ENCODE measurements at regions not wholly inside any gene's neighbourhood (a gene's known extent, or its start where the extent isn't known, plus 50 kb on each side); places are given as distances from the start of the nearest gene placed in this dataset.

DNA sequence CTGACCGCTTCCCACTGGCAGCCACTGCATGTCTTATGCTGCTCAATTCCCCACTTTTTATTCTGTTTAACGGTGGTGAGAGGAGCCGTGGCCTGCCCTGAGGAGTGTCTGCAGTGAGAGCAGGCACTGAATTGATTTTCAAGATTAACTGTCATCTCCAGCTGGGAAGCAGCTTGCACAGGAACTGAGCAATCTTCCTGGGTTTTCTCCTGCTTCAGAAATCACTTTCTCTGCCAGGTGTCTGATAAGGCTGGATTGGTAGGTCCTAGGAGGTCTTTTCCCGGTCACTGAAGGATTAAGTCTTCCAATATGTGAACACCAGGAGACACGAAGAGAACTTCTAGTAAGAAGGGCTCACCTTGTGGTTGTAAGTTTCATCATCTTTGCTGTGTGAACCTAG lies 181.1 kb upstream of the RAD23B start:
- intact Hi-C loops (cut with micrococcal nuclease), result no loop called here
- no peak for DNase-seq (ENCODE audit: low spot score)

DNA sequence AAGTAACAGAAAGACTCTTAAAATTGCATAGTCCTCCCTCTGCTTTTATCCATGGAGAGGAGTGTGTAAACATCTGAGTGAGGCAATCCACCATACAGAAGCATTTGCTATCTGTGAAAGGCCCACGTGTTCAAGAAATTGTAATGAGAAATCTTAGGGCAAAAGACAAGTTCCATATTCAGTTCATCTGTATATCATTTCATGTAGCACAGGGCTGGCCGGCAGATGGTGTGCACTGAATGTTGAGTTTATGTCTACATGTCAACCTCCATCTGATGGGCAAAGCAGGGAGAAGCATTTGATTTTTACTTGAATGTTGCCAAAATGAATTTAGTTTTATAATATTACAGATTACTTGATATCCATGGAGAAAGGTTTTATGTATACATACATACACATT lies 179.5 kb upstream of the RAD23B start:
- intact Hi-C loops (cut with micrococcal nuclease), result no loop called here
- Mint-ChIP-seq H3K27me3 (ENCODE audit: insufficient read depth) (peaks cover 1% of the 10 kb centered on the region), H3K36me3 (ENCODE audit: low read depth) (no peaks in the 10 kb centered on the region), H3K4me3 (no peak overlapping the region), H3K9me3 (no peaks in the 10 kb centered on the region), H3K4me1 (ENCODE audit: low read depth) (no peaks in the 10 kb centered on the region), H3K27ac (no peak overlapping the region)
- DNase-seq (ENCODE audit: low spot score), result no peak

More for the DNA sequence above, 181.1 kb upstream of the RAD23B start:
- H3K4me3 Mint-ChIP-seq, result no peak overlapping the region
- H3K36me3 Mint-ChIP-seq (ENCODE audit: low read depth), result no peaks in the 10 kb centered on the region
- no peaks in the 10 kb centered on the region for H3K4me1 Mint-ChIP-seq (ENCODE audit: low read depth)
- H3K27ac Mint-ChIP-seq, result no peak overlapping the region
- no peaks in the 10 kb centered on the region for H3K9me3 Mint-ChIP-seq
- H3K27me3 Mint-ChIP-seq (ENCODE audit: insufficient read depth), result no peaks in the 10 kb centered on the region

DNA sequence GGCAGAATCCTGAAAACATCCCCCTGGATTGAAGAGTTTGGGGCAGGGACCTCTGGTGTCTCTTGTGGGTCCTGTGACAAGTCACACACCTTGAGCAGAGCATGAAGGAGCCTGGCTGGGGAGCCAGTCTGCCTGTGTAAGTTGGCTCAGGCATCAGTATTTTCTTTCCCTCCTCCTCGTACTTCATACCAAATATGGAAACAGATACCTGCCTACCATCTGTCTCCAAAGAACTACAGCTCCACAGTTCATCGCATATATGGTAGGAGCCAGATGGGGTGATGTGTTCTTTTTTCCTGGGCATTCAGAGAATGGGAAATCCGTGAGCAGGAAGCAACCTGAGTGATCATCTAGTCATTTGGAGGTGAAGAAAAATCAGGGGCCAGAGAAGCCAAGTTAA lies 177.3 kb upstream of the RAD23B start:
- H3K27ac Mint-ChIP-seq, result no peak overlapping the region
- no peak for DNase-seq (ENCODE audit: low spot score)
- no peak overlapping the region for H3K4me3 Mint-ChIP-seq
- peaks cover 1% of the 10 kb centered on the region for H3K27me3 Mint-ChIP-seq (ENCODE audit: insufficient read depth)
- no peaks in the 10 kb centered on the region for H3K9me3 Mint-ChIP-seq
- intact Hi-C loops (cut with micrococcal nuclease), result no loop called here
- no peaks in the 10 kb centered on the region for H3K36me3 Mint-ChIP-seq (ENCODE audit: low read depth)
- no peaks in the 10 kb centered on the region for H3K4me1 Mint-ChIP-seq (ENCODE audit: low read depth)

DNA sequence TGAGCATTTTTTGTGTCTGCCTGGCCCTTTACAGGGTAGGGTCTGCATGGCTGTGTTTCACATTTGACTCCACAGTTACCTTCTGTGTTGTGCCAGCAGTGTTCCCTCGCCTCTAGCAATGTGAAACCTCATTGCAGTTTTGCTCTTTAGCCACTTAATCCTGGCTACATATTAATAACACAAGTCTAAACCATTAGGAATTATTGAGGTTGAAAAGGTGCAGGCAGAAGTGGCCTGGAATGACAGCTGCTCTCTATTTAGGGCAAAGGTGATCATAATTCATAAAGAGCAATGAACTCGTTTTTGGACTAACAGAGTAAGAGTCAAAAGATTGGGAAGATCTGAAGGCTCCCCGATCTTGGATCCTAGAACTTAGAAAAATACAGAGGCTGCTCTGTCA lies 176.7 kb upstream of the RAD23B start:
- Mint-ChIP-seq H3K4me1 (ENCODE audit: low read depth) (no peaks in the 10 kb centered on the region), H3K36me3 (ENCODE audit: low read depth) (no peaks in the 10 kb centered on the region), H3K9me3 (no peaks in the 10 kb centered on the region), H3K27ac (no peak overlapping the region), H3K27me3 (ENCODE audit: insufficient read depth) (peaks cover 1% of the 10 kb centered on the region), H3K4me3 (no peak overlapping the region)
- intact Hi-C loops (cut with micrococcal nuclease), result no loop called here
- no peak for DNase-seq (ENCODE audit: low spot score)

GRCh38 chr9:107108342-107109130 lies 174.5 kb upstream of the RAD23B start:
- H3K27ac Mint-ChIP-seq, result no peak overlapping the region
- no peaks in the 10 kb centered on the region for H3K36me3 Mint-ChIP-seq (ENCODE audit: low read depth)
- H3K4me3 Mint-ChIP-seq, result no peak overlapping the region
- H3K27me3 Mint-ChIP-seq (ENCODE audit: insufficient read depth), result peaks cover 3% of the 10 kb centered on the region
- no peaks in the 10 kb centered on the region for H3K9me3 Mint-ChIP-seq
- intact Hi-C loops (cut with micrococcal nuclease), result no loop called here
- no peaks in the 10 kb centered on the region for H3K4me1 Mint-ChIP-seq (ENCODE audit: low read depth)
- DNase-seq (ENCODE audit: low spot score), result no peak

- intact Hi-C loops (cut with micrococcal nuclease), result no loop called here
- no peak for DNase-seq (ENCODE audit: low spot score)
- Mint-ChIP-seq H3K4me1 (ENCODE audit: low read depth) (peaks cover 3% of the 10 kb centered on the region), H3K9me3 (no peaks in the 10 kb centered on the region), H3K27ac (no peak overlapping the region), H3K4me3 (no peak overlapping the region), H3K36me3 (ENCODE audit: low read depth) (no peaks in the 10 kb centered on the region), H3K27me3 (ENCODE audit: insufficient read depth) (peaks cover 3% of the 10 kb centered on the region)
These were observed 173.8 kb upstream of the RAD23B start for GRCh38 chr9:107109324-107109723.

DNA sequence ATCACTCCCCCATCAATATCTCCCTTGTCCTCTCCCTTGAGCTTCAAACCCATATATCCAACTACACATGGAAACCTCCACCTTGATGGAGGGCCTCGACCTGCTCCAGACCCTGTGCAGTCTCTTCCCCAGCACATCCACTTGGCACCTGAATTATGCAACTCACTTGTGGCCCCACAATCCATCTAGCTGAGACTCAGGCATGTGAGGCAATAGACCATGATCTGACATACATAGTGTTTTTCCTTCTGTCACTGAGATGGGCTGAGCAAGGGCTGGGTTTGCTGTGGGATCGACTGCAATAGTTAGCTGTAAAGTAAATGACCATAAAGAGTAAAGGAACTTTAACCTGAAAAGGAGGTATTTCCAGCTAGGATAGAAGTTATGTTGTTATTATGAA lies 172.9 kb upstream of the RAD23B start:
- no peak for DNase-seq (ENCODE audit: low spot score)
- Mint-ChIP-seq H3K4me1 (ENCODE audit: low read depth) (peaks cover 8% of the 10 kb centered on the region), H3K4me3 (no peak overlapping the region), H3K36me3 (ENCODE audit: low read depth) (no peaks in the 10 kb centered on the region), H3K27me3 (ENCODE audit: insufficient read depth) (peaks cover 3% of the 10 kb centered on the region), H3K9me3 (no peaks in the 10 kb centered on the region), H3K27ac (no peak overlapping the region)
- intact Hi-C loops (cut with micrococcal nuclease), result no loop called here

- H3K27me3 Mint-ChIP-seq (ENCODE audit: insufficient read depth), result peaks cover 2% of the 10 kb centered on the region
- H3K27ac Mint-ChIP-seq, result no peak overlapping the region
- no peak for DNase-seq (ENCODE audit: low spot score)
- no peak overlapping the region for H3K4me3 Mint-ChIP-seq
- H3K4me1 Mint-ChIP-seq (ENCODE audit: low read depth), result peaks cover 8% of the 10 kb centered on the region
- intact Hi-C loops (cut with micrococcal nuclease), result no loop called here
- no peaks in the 10 kb centered on the region for H3K9me3 Mint-ChIP-seq
- no peaks in the 10 kb centered on the region for H3K36me3 Mint-ChIP-seq (ENCODE audit: low read depth)
These were observed 170.3 kb upstream of the RAD23B start for GRCh38 chr9:107112707-107113243.

DNA sequence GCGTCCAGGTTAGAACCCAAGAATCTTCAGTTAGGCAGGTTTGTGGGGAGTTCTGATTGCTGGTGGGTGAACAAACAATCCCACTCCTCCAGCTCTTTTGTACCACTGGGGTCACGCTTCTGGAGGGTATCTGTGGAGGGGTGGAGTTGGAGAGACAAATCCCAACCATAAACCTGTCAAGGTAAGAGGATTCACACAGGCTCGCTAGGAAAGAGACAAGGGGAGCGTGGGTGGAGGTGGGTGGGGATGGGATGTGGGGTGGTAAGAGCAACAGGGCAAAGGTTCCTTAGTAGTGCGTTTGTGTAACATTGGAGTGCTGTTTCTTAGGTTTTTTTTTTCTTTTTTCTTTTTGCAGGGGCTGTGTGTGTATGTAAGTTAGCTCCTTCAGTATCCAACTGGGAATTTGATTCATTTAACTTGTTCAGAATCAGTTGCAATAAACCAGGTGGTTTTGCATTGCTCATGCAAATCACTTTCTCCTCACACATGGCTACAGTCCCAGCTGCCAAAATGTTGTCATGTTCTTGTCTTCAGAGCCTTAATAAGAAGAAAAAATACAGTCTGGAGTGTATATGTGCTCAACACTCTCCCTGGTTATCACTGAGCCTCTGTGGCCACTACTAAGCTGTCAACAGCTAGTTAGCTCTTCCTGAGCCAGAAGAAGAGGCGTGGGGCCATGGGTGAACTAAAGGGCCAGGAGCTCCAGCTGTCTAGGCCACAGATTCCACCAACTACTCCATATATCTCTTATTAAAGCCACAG lies 164.0 kb upstream of the RAD23B start:
- Mint-ChIP-seq H3K4me1 (ENCODE audit: low read depth) (peaks cover 7% of the 10 kb centered on the region), H3K4me3 (no peak overlapping the region), H3K9me3 (no peaks in the 10 kb centered on the region), H3K27me3 (ENCODE audit: insufficient read depth) (peaks cover 7% of the 10 kb centered on the region), H3K36me3 (ENCODE audit: low read depth) (no peaks in the 10 kb centered on the region), H3K27ac (no peak overlapping the region)
- intact Hi-C loops (cut with micrococcal nuclease), result no loop called here
- no peak for DNase-seq (ENCODE audit: low spot score)

- intact Hi-C loops (cut with micrococcal nuclease), result no loop called here
- Mint-ChIP-seq H3K27ac (no peak overlapping the region), H3K9me3 (peaks cover 2% of the 10 kb centered on the region), H3K4me1 (ENCODE audit: low read depth) (peaks cover under 1% of the 10 kb centered on the region), H3K36me3 (ENCODE audit: low read depth) (no peaks in the 10 kb centered on the region), H3K4me3 (no peak overlapping the region), H3K27me3 (ENCODE audit: insufficient read depth) (peaks cover 7% of the 10 kb centered on the region)
- DNase-seq (ENCODE audit: low spot score), result no peak
These were observed 163.3 kb upstream of the RAD23B start for GRCh38 chr9:107119735-107120134.

GRCh38 chr9:107123389-107123788 lies 159.7 kb upstream of the RAD23B start:
- H3K4me3 Mint-ChIP-seq, result no peak overlapping the region
- no peaks in the 10 kb centered on the region for H3K36me3 Mint-ChIP-seq (ENCODE audit: low read depth)
- H3K4me1 Mint-ChIP-seq (ENCODE audit: low read depth), result no peaks in the 10 kb centered on the region
- no peak for DNase-seq (ENCODE audit: low spot score)
- intact Hi-C loops (cut with micrococcal nuclease), result no loop called here
- no peak overlapping the region for H3K27ac Mint-ChIP-seq
- H3K9me3 Mint-ChIP-seq, result peaks cover 3% of the 10 kb centered on the region
- H3K27me3 Mint-ChIP-seq (ENCODE audit: insufficient read depth), result peaks cover 10% of the 10 kb centered on the region

GRCh38 chr9:107127608-107128007 lies 155.5 kb upstream of the RAD23B start:
- Mint-ChIP-seq H3K27ac (no peak overlapping the region), H3K4me3 (no peak overlapping the region), H3K9me3 (peaks cover 3% of the 10 kb centered on the region), H3K36me3 (ENCODE audit: low read depth) (no peaks in the 10 kb centered on the region), H3K4me1 (ENCODE audit: low read depth) (no peaks in the 10 kb centered on the region), H3K27me3 (ENCODE audit: insufficient read depth) (peaks cover 10% of the 10 kb centered on the region)
- no peak for DNase-seq (ENCODE audit: low spot score)
- intact Hi-C loops (cut with micrococcal nuclease), result no loop called here

GRCh38 chr9:107131108-107131799 lies 151.8 kb upstream of the RAD23B start:
- intact Hi-C loops (cut with micrococcal nuclease), result no loop called here
- no peak for DNase-seq (ENCODE audit: low spot score)
- H3K27me3 Mint-ChIP-seq (ENCODE audit: insufficient read depth), result peaks cover 5% of the 10 kb centered on the region
- no peak overlapping the region for H3K27ac Mint-ChIP-seq
- no peaks in the 10 kb centered on the region for H3K36me3 Mint-ChIP-seq (ENCODE audit: low read depth)
- no peak overlapping the region for H3K4me3 Mint-ChIP-seq
- H3K4me1 Mint-ChIP-seq (ENCODE audit: low read depth), result no peaks in the 10 kb centered on the region
- no peaks in the 10 kb centered on the region for H3K9me3 Mint-ChIP-seq
